ENCODE measurements at regions not wholly inside any gene's neighbourhood (a gene's known extent, or its start where the extent isn't known, plus 50 kb on each side); places are given as distances from the start of the nearest gene placed in this dataset.

- TF ChIP-seq CTCF (IDR thresholded peaks at IDR 0.05; ENCODE audit: insufficient read depth, low read length, poor library complexity, severe bottlenecking) (no peak), EZH2phosphoT487 (conservative IDR thresholded peaks at IDR 0.05; ENCODE audit: low read length) (no peak)
Observed at GRCh38 chr2:222013889-222014288, 284.9 kb downstream of the PAX3 start.
